Endothelial cell of umbilical vein (primary cell): ENCODE measurements at regions not wholly inside any gene's neighbourhood (a gene's known extent, or its start where the extent isn't known, plus 50 kb on each side); places are given as distances from the start of the nearest gene placed in this dataset. TPM values are rescaled to one million over a fixed set of nuclear protein-coding genes. Genes with fewer than 3 reads are reported as not detected.

Source experiments
- microRNA-seq: library from miRNA; unstranded; fragments of <30 nt; microRNA quantifications from one replicate; pipeline ENCODE4 v1.2.0, GENCODE V29; 2021; ENCODE audit warnings: borderline number of aligned reads, borderline replicate concordance
- small RNA-seq: library from RNA; depleted of rRNA; stranded (forward); fragments of <200 nt; gene quantifications from one replicate; pipeline ENCODE3, GENCODE V24; 2012; ENCODE audit warnings: low replicate concordance, low read depth; ENCODE audit not compliant: insufficient read depth, insufficient read length

Small RNAs in the stretch of these regions (microRNA-seq; reads per million reads assigned to microRNA genes)
- not detected for gene MIR4278

Small RNAs in the stretch of these regions (small RNA-seq; reads per million reads assigned to genes)
- gene RF00017 (not detected), gene RNA5SP176 (not detected)
